GM19372 (cell line): ENCODE measurements at regions not wholly inside any gene's neighbourhood (a gene's known extent, or its start where the extent isn't known, plus 50 kb on each side); places are given as distances from the start of the nearest gene placed in this dataset.
"Not testable (repeated sequence)": the region's sequence is repeated elsewhere in the genome, so short reads cannot be mapped to it uniquely, and the experiment has no call there.

Source experiments
- ATAC-seq: cut with Tn5 transposase; IDR thresholded peaks from one replicate; pipeline ENCODE4 v1.9.1; 2021; ENCODE audit warnings: mild to moderate bottlenecking, low read depth, moderate library complexity; ENCODE audit not compliant: unreplicated experiment

DNA sequence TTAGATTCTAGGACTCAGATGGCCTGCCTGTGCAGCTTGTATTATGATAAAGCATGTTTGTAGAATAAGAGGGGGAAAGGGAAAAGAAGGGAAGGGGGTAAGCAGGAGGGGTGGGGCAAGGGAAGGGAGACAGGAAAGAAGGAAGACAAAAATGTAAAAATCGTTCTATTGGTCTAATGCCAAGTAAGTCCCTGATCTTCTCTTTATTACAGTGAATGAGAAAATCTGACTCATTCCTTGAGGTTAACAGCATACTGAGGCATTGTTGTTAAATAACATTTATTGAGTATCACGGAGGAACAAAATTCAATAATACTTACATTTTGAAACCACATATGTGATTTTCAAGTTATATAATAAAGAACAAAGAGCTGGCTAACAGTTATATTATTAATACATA, 1534.7 kb downstream of the OLFM4 start:
- ATAC-seq: no peak

DNA sequence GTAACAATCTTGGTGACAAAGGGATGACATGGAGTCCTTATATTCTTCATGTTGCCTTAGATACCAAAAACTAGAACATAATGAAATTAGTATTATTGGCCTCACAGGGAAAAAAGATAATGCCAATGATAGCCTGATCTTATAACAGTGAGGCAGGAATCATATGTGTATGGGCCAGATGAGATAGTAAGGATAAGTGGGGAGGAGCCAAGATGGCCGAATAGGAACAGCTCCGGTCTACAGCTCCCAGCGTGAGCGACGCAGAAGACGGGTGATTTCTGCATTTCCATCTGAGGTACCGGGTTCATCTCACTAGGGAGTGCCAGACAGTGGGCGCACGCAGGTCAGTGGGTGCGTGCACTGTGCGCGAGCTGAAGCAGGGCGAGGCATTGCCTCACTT, 1543.4 kb downstream of the OLFM4 start:
- ATAC-seq: not testable (repeated sequence)

DNA sequence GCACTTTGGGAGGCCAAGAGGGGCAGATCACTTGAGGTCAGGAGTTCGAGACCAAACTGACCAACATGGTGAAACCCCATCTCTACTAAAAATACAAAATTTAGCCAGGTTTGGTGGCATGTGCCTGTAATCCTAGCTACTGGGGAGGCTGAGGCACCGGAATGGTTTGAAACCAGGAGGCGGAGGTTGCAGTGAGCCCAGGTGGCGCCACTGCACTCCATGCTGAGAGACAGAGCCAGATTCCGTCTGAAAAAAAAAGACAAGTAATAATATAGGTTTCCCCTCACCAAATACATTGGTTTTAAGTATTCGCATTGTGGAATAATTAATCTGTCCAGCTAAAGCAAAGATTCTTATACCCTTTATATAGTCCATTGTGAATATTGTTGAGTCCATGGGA, 1544.6 kb downstream of the OLFM4 start:
- ATAC-seq: no peak

DNA sequence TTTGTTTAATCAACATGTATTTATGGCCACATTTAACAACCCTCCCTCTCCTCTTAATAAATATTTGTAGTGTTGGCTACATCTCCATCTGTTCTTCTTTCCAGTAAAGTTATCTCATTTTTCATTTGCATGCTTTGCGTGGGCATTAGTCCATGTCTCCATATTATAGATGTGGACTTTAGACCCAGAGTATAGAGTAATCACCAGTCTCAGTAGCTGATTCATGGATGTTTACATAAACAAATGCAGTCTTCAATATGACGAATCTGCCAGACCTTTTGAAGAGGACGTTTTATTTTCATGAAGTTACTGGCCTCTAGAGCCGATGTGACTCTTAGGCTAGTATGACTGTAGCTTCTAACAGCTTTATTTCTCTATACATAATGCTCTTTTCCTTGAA, 1546.2 kb downstream of the OLFM4 start:
- ATAC-seq: no peak

DNA sequence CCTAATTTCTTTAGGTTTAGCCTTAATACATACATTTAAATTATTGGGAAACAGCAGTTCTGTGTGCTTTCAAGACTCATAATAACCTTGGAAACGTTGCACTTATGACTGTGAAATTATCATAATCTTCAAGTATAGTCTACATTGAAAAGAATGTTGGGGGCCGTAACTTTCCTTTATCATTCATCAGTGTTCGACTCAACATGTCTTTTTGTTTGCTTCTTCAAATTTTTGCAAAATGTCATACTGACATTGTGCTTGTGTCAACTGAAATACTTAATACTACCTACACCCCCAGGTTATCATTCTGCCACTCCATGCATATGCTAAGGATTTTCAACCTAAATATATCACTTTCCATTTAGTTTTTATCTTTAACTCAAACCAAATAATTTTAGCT, 1562.9 kb downstream of the OLFM4 start:
- no peak for ATAC-seq

DNA sequence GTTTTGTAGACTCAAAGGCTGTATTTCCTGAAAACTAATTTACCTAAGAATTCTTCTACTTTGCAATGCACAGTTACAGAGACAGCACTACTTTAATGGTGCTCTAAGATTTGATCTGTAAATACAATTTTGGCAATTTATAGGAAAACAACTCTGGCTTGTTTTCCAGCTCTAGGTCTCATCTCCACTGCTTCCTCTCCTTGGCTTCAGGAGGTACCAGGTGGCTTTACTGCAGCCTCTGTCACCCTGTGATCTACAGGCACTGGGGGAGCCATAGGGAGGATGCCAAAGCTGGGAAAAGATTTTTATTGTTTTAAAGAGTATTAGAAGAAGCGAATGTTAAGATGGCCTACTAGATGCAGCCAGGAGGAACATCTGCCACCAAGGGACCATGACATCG, 1563.6 kb downstream of the OLFM4 start:
- ATAC-seq: no peak

DNA sequence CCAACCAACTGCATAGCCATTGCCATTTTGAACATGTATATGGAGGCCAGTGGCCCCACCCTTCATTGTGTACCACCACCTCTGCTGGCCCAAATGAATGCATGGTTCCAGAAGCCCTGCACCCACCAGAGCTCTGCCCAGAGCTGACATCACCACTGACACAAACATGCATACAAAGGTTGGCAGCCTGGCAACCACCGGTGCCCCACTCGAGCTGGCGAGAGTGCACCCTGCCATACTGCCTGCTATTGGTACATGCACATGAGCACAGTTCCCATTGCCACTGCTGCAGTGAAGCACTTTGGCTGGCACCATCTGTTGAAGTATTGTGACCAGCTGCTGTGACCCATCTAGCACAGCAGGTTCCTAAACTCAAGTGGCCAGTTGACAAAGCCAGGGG, 1564.9 kb downstream of the OLFM4 start:
- no peak for ATAC-seq

DNA sequence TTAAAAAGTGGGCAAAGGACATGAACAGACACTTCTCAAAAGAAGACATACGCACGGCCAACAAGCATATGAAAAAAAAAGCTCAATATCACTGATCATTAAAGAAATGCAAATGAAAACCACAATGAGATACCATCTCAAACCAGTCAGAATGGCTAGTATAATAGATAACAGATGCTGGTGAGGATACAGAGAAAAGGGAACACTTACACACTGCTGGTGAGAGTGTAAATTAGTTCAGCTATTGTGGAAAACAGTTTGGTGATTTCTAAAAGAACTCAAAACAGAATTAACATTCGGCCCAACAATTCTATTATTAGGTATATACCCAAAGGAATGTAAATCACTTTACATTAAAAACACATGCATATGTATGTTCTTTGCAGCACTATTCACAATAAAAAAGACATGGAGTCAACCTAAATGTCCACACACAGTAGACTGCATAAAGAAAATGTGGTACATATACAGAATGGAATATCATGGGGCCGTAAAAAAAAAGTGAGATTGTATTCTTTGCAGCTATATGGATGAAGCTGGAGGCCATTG, 1569.0 kb downstream of the OLFM4 start:
- no peak for ATAC-seq

DNA sequence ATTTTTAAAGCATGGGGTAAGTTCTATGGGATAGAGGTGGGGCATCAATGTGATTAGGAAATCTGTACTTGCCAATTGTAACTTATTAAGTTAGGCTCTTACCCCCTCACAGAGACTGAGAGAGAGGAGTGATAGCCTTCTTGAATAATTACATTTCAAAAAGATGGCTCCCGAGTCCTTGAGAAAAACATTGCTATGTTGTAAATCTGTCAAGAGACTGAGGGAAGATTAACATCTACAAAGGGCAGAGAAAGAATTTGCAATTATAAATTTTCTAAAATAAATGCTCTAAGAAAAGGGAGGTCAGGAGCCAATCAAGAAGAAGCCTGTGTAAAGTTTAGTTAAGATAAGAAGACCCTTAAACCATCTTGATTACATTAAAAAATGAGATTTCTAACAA, 1570.8 kb downstream of the OLFM4 start:
- ATAC-seq: no peak

DNA sequence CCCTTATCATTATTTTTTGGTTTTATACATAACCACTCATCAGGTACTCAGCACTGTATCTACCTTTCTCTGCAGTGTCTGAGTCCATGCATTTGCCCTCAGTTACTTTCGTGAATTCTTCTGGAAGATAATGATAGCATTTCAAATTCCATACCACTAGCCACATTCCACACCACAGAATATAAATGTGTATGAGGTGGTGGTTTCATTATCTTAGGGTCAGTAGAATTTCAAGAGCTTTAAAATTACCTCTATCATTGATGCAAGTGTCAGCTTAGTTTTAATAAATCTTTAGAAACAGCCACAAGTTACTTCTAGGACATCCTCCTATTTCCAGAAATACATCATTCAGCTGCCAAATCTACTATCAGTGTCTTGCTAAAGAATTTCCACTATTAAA, 1578.3 kb downstream of the OLFM4 start:
- no peak for ATAC-seq

DNA sequence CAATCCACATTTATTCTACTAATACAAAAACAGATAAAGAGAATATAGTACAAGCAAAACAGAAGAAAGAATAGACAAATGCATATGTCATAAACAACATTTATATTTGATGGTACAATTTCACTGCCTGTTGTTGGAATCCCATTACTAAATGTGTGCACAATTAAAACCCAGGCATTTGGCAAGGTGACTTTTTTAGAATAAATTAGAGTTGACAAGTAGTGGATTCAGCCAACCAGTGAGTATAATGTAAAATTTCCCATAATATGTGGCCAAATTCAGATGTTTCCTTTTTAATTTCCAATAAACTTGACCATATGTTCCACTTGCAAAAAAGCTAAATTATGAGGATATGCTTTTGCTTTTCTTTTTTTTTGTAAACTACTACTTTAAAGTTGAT, 1578.8 kb downstream of the OLFM4 start:
- ATAC-seq: no peak

DNA sequence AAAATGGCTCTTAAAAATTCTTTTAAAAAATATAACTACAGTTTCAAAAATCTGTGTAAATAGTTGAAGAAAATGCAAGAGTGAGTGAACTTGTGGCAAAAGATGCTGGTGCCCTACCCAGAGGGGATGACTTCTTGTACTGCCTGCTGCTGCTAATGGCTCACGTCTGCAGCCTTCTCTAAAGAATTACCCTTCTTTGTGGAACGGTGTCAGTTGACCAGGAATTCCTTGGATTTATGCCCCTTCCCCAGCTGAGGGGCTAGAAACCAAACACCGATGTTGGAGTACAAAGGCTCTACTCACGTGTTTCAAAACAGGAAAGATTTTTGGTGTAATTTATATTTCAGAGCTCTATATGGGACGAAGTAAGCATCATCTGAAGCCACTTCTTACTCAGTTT, 1582.8 kb downstream of the OLFM4 start:
- no peak for ATAC-seq

DNA sequence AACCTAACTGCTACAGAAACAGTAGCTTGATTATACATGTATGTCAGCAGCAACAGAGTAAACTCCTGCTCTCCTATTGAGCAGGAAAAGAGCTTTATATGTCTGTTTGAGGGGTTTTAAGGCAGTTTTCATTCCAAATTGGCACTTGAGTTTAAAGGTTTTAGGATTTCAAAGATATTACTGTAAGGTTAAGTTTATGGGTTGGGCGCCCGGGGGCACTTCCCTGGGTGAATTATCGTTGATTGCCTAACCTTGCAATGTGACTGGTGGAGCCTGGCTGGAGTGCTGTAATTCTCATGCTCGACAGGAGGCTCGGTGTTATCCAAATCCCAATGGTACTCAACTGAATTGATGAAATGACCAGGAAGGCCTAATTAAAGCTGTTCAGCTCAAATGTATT, 1586.1 kb downstream of the OLFM4 start:
- ATAC-seq: no peak

DNA sequence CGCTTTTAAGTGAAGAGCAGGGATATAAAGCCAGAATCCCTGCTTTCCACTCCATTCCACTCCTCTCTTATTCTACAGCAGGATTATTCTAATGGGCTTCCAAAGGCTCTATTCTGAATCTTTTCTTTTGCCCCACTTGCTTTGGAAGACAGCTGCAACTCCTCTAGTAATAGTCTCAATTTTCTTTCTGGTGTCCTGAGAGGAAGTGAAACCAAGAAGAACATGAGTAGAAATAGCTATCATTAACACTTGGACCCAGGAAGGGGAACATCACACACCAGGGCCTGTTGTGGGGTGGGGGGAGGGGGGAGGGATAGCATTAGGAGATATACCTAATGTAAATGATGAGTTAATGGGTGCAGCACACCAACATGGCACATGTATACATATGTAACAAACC, 1597.9 kb downstream of the OLFM4 start:
- not testable (repeated sequence) for ATAC-seq

DNA sequence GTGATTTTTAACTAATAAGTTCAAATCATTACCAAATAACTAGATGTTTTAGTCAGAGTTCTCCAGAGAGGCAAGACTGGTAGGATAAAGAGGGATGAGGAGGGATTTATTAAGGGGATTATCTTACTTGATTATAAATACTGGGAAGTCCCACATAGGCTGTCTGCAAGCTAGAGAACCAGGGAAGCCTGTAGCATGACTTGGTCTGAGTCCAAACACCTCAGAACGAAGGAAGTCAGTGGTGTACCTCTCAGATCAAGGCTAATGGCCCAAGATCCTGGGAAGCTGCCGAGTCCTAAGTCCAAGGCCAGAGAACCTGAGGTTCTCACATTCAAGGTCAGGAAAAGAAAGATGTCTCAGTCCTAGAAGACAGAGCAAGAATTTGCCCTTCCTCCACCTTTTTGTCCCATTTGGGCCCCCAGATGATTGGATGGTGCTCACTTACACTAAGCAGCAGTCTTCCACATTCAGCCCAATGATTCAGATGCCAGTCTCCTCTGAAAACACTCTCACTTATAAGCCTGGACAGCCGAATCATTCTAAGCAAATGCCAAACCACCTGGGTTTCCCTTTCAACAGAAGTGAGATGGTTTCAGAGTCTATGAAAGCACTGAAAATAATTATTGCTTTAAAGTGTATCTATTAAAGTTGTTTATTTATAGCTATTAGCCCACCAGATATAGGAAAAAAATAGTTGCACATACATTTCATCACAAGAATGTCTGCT, 1599.2 kb downstream of the OLFM4 start:
- ATAC-seq: no peak

DNA sequence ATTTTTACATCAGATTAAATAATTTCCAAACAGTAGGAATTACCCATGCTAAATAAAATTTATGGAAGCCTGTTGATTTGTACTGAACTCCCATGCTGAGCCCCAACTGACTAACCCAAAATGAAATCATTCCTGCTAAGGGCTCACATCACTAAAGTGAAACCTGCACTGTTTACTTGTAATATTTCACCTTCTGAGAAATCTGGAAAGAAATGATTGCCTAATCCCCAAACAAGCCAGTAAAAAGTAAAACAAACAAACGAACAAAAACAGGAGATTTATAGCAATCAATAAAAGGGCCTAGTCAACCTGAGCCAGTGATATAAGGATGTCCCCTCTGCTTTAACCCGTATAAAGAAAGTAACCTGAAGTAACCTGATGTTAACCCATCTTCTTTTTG, 1599.8 kb downstream of the OLFM4 start:
- no peak for ATAC-seq

DNA sequence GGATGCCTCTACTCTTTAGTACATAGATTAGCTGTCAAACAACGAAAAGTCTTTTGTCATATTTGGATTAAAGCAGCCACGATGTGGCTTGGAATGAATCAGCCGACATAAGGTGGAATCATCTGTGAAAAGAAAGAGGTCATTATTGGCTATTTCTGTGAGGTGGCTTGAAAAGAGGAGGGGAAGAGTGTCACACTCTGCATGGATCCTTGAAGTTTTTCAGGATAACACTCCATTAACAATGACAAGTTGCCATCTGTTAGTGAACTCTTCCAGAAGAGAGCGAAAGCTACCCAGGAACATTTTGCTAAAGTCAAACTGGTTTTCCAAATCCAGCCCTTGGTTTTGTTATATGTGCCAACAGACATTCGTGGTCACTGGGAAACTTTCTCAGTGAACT, 1604.8 kb downstream of the OLFM4 start:
- no peak for ATAC-seq

DNA sequence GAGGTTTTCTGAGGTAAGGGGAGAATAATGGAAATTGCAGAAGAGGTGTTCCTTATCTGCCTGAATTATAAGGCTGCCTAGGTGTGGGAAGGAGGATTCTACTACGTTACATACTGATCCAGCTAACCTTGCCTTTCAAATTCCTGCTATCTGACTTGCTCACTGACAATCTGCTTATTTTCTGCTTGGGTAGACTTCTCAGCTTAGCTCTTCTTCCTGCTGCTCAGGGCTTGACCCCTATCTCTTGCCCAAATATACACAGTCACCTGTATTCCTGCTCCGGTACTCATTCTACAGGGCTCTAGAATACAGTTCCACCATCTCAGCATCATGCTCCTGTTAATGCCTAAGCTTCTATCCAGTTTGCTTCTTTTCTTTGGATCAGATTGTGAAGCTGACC, 1607.6 kb downstream of the OLFM4 start:
- no peak for ATAC-seq

DNA sequence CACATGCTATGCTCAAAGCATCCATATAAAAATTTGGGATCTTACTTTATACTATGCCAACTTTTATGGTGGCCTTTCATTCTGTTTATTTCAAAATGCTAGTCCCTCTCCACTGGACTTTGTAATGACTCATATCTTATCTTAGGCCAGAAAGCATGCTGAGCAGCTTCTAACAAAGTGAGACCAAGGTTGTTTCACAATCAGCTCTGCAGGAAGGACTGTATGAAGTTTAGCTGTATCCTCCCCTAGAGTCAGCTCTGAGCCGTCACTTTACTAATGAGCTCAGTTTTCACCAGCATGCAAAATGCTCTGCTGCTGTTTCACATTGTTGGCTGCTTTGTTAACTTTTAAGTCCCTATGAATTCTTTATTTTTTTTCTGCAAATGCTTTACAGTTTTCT, 1608.8 kb downstream of the OLFM4 start:
- no peak for ATAC-seq

DNA sequence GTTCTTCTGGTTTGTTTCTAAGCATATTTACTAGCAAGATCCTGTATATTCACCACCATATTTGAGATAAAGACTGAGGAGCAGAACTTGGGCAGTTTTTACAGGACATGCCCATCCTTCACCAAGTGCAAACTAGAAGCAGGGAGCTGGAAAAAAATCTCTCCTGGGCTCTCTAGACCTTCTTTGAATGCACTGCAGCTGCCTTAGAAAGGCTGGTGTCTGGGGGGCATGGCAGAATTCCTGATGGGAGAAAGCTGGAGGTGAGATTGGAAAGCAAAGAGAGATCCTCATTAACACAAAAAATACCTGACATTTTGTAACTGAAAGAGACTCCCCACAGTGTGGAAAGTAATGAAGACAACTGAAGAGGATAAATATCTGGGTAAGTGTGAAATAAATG, 1612.1 kb downstream of the OLFM4 start:
- no peak for ATAC-seq

DNA sequence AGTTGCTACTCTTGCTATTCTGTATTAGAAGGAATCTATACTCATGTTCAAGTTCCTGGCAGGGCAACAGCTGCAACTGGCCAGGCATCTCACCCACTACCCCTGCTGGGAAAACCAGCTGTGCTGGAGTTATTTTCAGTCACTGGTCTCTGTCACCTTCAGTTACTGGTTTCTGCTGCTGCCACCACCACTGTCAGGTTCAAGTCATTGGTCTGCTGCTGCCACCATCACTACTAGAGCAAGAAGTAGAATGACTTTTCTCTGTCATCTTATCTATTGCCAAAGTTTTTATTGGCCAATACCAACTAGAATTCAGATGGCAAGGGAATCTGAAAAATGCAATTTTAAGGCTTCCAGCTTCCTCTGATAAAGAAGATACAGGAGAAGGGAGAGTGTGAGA, 1615.2 kb downstream of the OLFM4 start:
- ATAC-seq: no peak

DNA sequence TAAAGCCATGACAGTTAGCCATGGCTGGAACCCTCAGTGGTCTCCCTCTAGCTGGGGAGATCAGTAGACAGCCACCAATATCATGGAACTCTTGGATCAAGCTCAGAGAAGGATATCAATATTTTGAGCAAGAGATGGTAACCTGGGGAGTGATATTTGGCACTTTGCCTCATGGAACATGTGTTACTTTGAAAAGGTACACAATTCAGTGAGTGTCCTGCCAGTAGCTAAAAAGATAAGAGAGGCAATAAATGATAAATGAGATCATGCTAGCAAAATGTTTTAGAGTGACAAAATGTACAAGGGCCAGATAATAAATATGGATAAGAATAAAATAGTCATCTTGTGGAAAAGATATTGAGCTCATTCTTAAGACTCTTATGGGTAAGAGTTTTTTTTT, 1618.7 kb downstream of the OLFM4 start:
- no peak for ATAC-seq

DNA sequence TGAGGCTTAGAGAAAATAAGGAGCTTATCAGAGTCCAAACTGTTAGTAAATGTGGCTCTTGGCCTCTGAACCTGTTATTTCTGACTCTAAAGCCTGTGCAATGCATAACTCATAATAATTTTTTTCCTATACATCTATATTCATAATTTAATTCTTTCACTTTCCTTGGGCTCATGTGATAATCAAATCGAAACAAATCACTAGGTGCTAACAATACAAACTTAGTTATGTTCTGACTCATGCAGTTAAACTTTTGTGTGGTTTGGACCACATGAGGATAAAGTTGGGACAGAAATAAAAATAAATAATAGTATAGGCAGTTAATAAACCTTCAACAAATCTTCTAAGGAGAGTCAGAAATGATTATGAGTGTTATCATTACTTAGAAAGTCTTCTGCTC, 1629.0 kb downstream of the OLFM4 start:
- no peak for ATAC-seq
